Common myeloid progenitor, CD34-positive (primary cell): ENCODE measurements at regions not wholly inside any gene's neighbourhood (a gene's known extent, or its start where the extent isn't known, plus 50 kb on each side); places are given as distances from the start of the nearest gene placed in this dataset.
"Not testable (repeated sequence)": the region's sequence is repeated elsewhere in the genome, so short reads cannot be mapped to it uniquely, and the experiment has no call there.

Experiments
- CTCF ChIA-PET: fragments of 350-600 bp; sonication (Branson Sonifier 250); formaldehyde crosslinking; loops from one replicate; lab custom pipeline; 2021; ENCODE audit warnings: antibody characterized with exemption; lab: Charles Lee
- POLR2A ChIA-PET: fragments of 350-600 bp; sonication (Branson Sonifier 250); formaldehyde crosslinking; loops from one replicate; lab custom pipeline; 2021; ENCODE audit warnings: antibody characterized with exemption; lab: Charles Lee
- DNase-seq, 3 donors: peaks; one replicate each; pipeline versions ENCODE4 v3.0.0 to v3.0.0-alpha.2; 2013
- H3K27ac ChIP-seq, 2 experiments: 1 replicate in 1 of 2; 2 replicates in 1 of 2; pipeline ENCODE4 v1.7.0; 2013; ENCODE audit warnings: inconsistent platforms in 2 of 2, low read length in 2 of 2, mild to moderate bottlenecking in 2 of 2, low read depth in 1 of 2, moderate library complexity in 1 of 2; ENCODE audit not compliant: severe bottlenecking in 2 of 2, insufficient read depth in 1 of 2, poor library complexity in 1 of 2
- H3K27me3 ChIP-seq, 5 experiments: replicated peaks in 2 of 5; 1 replicate in 3 of 5; 2 replicates in 2 of 5; pipeline versions ENCODE4 v1.6.1 to v1.7.0; 2013; ENCODE audit warnings: low read length in 4 of 5, mild to moderate bottlenecking in 2 of 5, moderate library complexity in 2 of 5, inconsistent platforms in 1 of 5; ENCODE audit not compliant: insufficient read depth in 5 of 5, control insufficient read depth in 4 of 5
- H3K36me3 ChIP-seq, 4 experiments: 1 replicate in 2 of 4; 2 replicates in 2 of 4; pipeline versions ENCODE4 v1.6.1 to v1.7.0; 2013; ENCODE audit warnings: low read length in 3 of 4, control low read depth in 1 of 4, mild to moderate bottlenecking in 1 of 4; ENCODE audit not compliant: control insufficient read depth in 4 of 4, insufficient read depth in 4 of 4
- H3K4me1 ChIP-seq, 4 experiments: 1 replicate in 3 of 4; 2 replicates in 1 of 4; pipeline versions ENCODE4 v1.6.1 to v1.7.1; 2013; ENCODE audit warnings: low read length in 3 of 4, mild to moderate bottlenecking in 3 of 4, control low read depth in 1 of 4, inconsistent platforms in 1 of 4, moderate library complexity in 1 of 4; ENCODE audit not compliant: control insufficient read depth in 4 of 4, insufficient read depth in 4 of 4; ENCODE audit errors: control extremely low read depth in 1 of 4
- H3K4me3 ChIP-seq, 7 experiments: 1 replicate in 4 of 7; 2 replicates in 3 of 7; pipeline versions ENCODE4 v1.5.1 to v1.7.0; 2013; ENCODE audit warnings: mild to moderate bottlenecking in 7 of 7, low read length in 6 of 7, moderate library complexity in 6 of 7, inconsistent platforms in 2 of 7, low read depth in 2 of 7, control low read depth in 1 of 7; ENCODE audit not compliant: insufficient read depth in 4 of 7, control insufficient read depth in 1 of 7; ENCODE audit errors: extremely low read depth in 1 of 7
- H3K9me3 ChIP-seq, 5 experiments: 1 replicate in 4 of 5; 2 replicates in 1 of 5; pipeline versions ENCODE4 v1.6.1 to v1.7.1; 2013; ENCODE audit warnings: low read length in 4 of 5, mild to moderate bottlenecking in 2 of 5, inconsistent platforms in 1 of 5, low read depth in 1 of 5, moderate library complexity in 1 of 5; ENCODE audit not compliant: control insufficient read depth in 4 of 5, insufficient read depth in 2 of 5; ENCODE audit errors: control extremely low read depth in 1 of 5
- WGBS: methylation state at CpG from one replicate; pipeline ENCODE4 v1.1.5; 2013; ENCODE audit not compliant: insufficient coverage; 5-methylcytosine and 5-hydroxymethylcytosine counted together

GRCh38 chrX:26788402-26788998 lies 572.5 kb downstream of the MAGEB5 start:
- no peak overlapping the region for H3K27ac ChIP-seq
- no CpG with 5 or more reads among the region's 1 CpG for WGBS
- no peaks in the 10 kb centered on the region for H3K36me3 ChIP-seq
- CTCF ChIA-PET: no interaction called here
- H3K4me1 ChIP-seq: no peaks in the 10 kb centered on the region
- POLR2A ChIA-PET: no interaction called here
- no peak for DNase-seq
- H3K27me3 ChIP-seq: no peaks in the 10 kb centered on the region
- no peaks in the 10 kb centered on the region for H3K9me3 ChIP-seq
- no peak overlapping the region for H3K4me3 ChIP-seq

- Histone ChIP-seq H3K27ac (no peak overlapping the region), H3K4me1 (no peaks in the 10 kb centered on the region), H3K4me3 (no peak overlapping the region), H3K27me3 (peaks cover 0 to 2% (median 0%) of the 10 kb centered on the region in 5 experiments), H3K36me3 (no peaks in the 10 kb centered on the region), H3K9me3 (no peaks in the 10 kb centered on the region)
- CTCF ChIA-PET: no interaction called here
- 68% methylated on average over 7 of the region's 10 CpGs for WGBS
- POLR2A ChIA-PET: no interaction called here
- peak; percentile 3 to 37 (median 36) for DNase-seq
These were observed 567.7 kb downstream of the MAGEB5 start for GRCh38 chrX:26783512-26784225.

- 86% methylated on average over 2 of the region's 3 CpGs for whole genome bisulfite sequencing
- Histone ChIP-seq H3K9me3 (peaks cover 0 to 3% (median 0%) of the 10 kb centered on the region in 5 experiments), H3K4me3 (no peak overlapping the region), H3K27ac (no peak overlapping the region), H3K27me3 (peaks cover 0 to 2% (median 0%) of the 10 kb centered on the region in 5 experiments), H3K4me1 (no peaks in the 10 kb centered on the region), H3K36me3 (no peaks in the 10 kb centered on the region)
- POLR2A ChIA-PET: no interaction called here
- no peak for DNase-seq
- CTCF ChIA-PET: no interaction called here
These were observed 562.4 kb downstream of the MAGEB5 start for GRCh38 chrX:26778320-26778888.

- no peaks in the 10 kb centered on the region for H3K9me3 ChIP-seq
- ChIA-PET POLR2A (no interaction called here), CTCF (no interaction called here)
- no CpG with 5 or more reads among the region's 2 CpGs for WGBS
- no peak overlapping the region for H3K27ac ChIP-seq
- no peak for DNase-seq
- H3K36me3 ChIP-seq: no peaks in the 10 kb centered on the region
- no peaks in the 10 kb centered on the region for H3K4me1 ChIP-seq
- H3K27me3 ChIP-seq: no peaks in the 10 kb centered on the region
- no peak overlapping the region for H3K4me3 ChIP-seq
These were observed 546.3 kb downstream of the MAGEB5 start for GRCh38 chrX:26762253-26762652.

GRCh38 chrX:26755760-26756159 lies 539.8 kb downstream of the MAGEB5 start:
- POLR2A ChIA-PET, H3K4me1 ChIP-seq, H3K4me3 ChIP-seq, H3K9me3 ChIP-seq, DNase-seq, CTCF ChIA-PET, H3K36me3 ChIP-seq, H3K27ac ChIP-seq, H3K27me3 ChIP-seq: not testable (repeated sequence)
- WGBS: 88% methylated on average over 13 of the region's 13 CpGs

GRCh38 chrX:26747877-26748276 lies 531.9 kb downstream of the MAGEB5 start:
- POLR2A ChIA-PET: no interaction called here

GRCh38 chrX:26722666-26723428 lies 506.9 kb downstream of the MAGEB5 start:
- no peak for DNase-seq
- H3K4me1 ChIP-seq: no peaks in the 10 kb centered on the region
- ChIA-PET POLR2A (no interaction called here), CTCF (no interaction called here)
- H3K27me3 ChIP-seq: no peaks in the 10 kb centered on the region
- no peak overlapping the region for H3K4me3 ChIP-seq
- no peaks in the 10 kb centered on the region for H3K9me3 ChIP-seq
- no peak overlapping the region for H3K27ac ChIP-seq
- no peaks in the 10 kb centered on the region for H3K36me3 ChIP-seq
- WGBS: 78% methylated on average over 8 of the region's 9 CpGs

More at GRCh38 chrX:26747877-26748276, 531.9 kb downstream of the MAGEB5 start:
- no peak overlapping the region for H3K27ac ChIP-seq
- H3K9me3 ChIP-seq: no peaks in the 10 kb centered on the region
- no peak for DNase-seq
- CTCF ChIA-PET: no interaction called here
- no peaks in the 10 kb centered on the region for H3K27me3 ChIP-seq
- 91% methylated on average over 9 of the region's 12 CpGs for WGBS
- H3K4me1 ChIP-seq: no peaks in the 10 kb centered on the region
- H3K36me3 ChIP-seq: no peaks in the 10 kb centered on the region
- H3K4me3 ChIP-seq: no peak overlapping the region
